ENCODE measurements at regions not wholly inside any gene's neighbourhood (a gene's known extent, or its start where the extent isn't known, plus 50 kb on each side); places are given as distances from the start of the nearest gene placed in this dataset.
"Not testable (repeated sequence)": the region's sequence is repeated elsewhere in the genome, so short reads cannot be mapped to it uniquely, and the experiment has no call there.

DNA sequence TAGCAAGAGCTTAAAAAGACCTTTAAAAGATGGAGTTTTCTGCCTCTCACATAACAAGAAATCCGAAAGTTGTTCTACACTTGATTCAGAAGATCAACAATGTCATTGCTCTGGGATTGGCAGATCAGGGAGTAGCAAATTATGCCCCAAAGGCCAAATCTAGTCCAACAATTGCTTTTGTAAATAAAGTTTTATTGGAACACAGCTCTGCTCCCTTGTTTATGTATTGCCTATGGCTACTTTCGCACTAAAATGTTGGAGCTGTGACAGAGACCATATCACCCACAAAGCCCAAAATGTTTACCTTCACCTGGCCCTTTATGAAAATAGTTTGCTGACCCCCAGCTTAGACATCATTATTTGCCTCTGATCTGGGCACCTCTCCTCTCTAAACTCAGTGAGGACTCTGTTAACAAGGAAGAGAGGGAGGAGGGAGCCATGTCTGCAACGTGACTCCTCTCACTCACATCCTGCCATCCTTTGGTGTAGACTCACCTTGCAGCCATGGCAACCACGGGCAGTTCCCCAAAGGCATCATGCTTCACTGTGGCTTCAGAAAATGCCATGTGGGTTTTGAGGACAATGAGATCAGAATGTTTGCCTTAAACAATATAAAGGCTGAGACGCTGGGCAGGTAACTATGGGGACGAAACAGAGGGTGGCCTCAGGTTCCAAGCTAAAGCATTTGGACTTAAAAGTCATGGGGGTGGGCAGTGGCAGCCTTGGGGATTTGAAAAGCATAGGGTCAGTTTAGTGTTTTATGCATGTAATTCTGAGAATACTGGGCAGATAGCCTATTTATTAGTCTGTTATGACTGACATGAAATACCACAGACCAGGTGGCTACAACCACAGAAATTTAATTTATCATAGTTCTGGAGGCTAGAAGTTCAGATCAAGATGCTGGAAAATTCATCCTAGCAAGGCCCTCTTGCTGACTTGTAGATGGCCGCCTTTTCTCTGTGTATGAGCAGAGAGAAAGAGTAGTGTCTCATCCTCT is 149.7 kb upstream of the TNFAIP3 start:
- in situ Hi-C loops (cut with HindIII; ENCODE audit: low pct_unique_long_range_greater_than_20kb, low sequenced_read_pairs): no loop called here
- DNase-seq (ENCODE audit: low read depth, low spot score): no peak

DNA sequence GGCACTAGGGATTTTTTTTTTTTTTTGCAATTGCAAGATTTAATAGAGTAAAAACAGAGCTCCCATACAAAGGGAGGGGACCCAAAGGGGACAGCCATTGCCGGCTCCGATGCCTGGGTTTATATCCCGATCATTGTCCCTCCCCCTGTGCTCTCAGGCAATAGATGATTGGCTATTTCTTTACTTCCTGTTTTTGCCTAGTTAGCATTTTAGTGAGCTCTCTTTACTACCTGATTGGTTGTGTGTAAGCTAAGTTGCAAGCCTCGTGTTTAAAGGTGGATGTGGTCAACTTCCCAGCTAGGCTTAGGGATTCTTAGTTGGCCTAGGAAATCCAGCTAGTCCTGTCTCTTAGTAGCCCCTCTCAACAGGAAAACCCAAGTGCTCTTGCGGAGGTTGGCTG is 148.2 kb upstream of the TNFAIP3 start:
- in situ Hi-C loops (cut with HindIII; ENCODE audit: low pct_unique_long_range_greater_than_20kb, low sequenced_read_pairs); DNase-seq (ENCODE audit: low read depth, low spot score): not testable (repeated sequence)

DNA sequence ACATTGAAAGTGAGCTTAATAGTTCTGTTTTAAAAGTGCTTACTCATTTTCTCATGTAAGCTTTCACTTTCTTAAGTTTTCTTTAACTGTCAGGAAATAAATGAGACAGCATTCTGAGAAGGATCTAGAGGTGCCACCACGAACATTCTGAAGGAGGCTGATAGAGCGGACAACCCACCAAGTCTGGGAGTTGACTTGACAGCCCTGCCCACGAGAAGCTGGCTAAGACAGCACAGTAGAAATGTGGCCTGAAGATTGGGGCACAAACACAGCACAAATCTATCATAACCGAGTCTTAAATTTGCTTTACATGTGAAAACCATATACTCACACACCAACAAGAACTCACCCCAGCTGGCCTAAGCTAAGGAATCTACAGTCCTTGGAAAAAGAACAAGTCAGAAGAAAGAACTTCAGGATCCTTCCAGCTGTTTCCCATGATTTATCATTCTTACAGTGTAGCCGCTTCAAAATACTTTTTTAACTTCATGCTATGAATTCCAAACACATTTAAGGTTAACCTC is 144.2 kb upstream of the TNFAIP3 start:
- no peak for DNase-seq (ENCODE audit: low read depth, low spot score)
- in situ Hi-C loops (cut with HindIII; ENCODE audit: low pct_unique_long_range_greater_than_20kb, low sequenced_read_pairs): no loop called here

DNA sequence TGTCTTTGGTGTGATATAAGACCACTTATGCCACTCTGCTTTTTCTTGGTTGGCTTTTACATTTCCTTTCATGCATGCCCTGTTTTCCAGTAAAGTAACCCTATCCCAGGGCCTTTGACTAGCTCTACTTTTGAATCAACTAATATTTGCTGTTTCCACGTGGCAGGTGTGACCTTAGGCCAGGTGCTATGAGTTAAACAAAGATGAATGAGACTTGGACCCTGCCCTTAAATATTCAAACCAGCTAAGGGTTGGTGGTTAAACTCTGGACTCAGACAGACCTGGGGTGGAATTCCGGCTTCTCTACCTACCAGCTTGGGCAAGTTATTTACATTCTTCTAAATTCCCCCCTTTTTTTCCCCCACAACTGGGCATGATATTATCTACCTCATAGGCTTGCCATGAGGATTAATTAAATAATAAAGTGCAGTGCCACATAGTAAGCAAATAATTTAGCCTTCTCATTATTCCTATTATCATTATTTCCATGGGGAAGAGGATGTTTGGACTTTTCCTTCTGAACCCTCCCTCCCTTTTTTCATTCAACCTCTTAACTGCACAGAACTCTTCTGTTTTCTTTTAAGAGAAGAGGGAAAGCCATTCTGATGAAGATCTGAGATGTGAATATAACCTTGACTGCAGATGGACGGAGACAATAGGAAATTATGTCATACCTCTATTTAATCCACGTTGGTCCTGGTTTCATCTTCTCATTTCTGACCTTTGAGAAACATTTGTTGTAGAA is 143.6 kb upstream of the TNFAIP3 start:
- in situ Hi-C loops (cut with HindIII; ENCODE audit: low pct_unique_long_range_greater_than_20kb, low sequenced_read_pairs): no loop called here
- DNase-seq (ENCODE audit: low read depth, low spot score): no peak

DNA sequence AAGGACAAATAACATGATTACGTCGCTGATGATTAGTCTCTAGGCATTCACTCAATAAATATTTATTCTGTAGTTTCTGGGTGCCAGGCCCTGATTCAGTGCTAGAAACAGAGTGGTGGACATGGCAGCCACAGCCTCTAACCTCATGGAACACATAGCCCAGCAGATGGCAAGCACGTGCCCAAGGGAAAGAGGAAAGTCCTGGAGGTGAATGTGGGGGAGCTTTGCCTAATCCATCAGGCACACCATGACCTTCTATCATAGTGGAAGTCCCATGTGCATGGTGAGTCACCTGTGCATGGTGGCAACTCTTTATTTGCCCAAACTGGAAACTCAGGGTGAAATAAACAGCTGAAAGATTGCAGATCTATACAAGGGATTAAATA is 143.0 kb upstream of the TNFAIP3 start:
- DNase-seq (ENCODE audit: low read depth, low spot score): no peak
- in situ Hi-C loops (cut with HindIII; ENCODE audit: low pct_unique_long_range_greater_than_20kb, low sequenced_read_pairs): no loop called here

DNA sequence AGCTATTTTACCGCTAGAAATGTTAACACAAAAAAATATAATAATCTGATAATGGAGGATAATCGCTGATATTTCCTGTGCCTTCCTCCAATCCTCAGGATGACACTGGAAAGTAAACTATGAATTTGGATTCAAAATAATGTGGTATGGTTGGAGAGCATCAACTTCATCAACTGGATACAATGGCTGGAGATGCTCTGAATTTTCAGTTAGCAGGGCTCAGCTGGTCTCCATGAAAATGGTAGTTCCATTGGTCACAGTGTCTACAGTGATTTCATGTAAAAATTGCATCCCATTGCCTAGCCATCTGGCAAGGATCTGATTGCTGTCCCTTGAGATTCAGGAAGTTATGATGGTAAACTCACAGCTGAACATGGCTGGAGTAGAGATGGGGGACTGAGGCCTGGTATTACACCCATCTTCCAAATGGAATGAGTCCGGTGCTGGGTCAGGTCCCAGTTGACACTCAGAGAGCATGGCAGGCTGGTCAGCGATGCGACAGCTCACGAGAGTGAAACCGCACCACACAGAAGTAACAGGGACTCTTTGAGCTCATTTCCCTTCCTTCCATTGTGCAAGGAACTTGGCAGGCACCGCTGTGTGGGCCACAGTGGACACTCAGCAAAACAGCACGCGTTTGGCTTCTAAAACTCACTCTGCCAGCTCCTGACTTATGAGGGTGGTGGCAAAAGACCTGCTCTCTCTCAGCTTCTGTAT is 142.4 kb upstream of the TNFAIP3 start:
- in situ Hi-C loops (cut with HindIII; ENCODE audit: low pct_unique_long_range_greater_than_20kb, low sequenced_read_pairs): no loop called here
- DNase-seq (ENCODE audit: low read depth, low spot score): no peak

DNA sequence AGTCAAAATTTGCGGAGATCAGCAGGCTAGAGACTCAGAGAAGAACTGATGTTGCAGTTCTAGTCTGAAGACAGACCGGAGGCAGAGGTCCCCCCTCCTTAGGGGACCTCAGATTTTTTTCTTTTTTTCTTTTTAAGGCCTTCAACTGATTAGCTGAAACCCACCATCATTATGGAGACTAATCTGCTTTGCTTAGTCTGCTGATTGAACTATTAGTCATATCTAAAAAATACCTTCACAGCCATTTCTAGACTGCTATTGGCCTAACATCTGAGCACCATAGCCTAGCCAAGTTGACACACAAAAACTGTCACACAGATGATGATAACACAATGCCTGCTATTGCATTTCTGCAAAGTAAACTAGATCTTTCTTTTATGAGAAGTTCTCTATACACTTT is 141.1 kb upstream of the TNFAIP3 start:
- in situ Hi-C loops (cut with HindIII; ENCODE audit: low pct_unique_long_range_greater_than_20kb, low sequenced_read_pairs): no loop called here
- DNase-seq (ENCODE audit: low read depth, low spot score): no peak

DNA sequence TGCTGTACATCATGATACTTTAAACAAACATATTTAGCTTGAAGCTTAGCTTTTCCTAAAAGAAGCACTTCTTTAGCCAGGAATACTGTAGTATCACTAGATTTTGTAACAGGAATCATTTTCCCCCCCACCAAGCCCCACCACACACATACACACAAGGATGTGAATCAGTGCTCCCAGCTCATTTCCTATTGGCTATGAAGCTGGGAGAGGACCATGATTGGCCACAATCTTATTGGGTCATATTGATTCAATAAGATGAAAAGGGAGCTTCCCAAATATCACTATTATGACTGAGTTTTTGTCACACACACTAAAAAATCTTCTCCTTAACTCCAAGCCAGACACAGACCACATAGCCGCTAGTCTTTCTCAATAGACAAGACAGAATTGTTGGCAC is 140.5 kb upstream of the TNFAIP3 start:
- in situ Hi-C loops (cut with HindIII; ENCODE audit: low pct_unique_long_range_greater_than_20kb, low sequenced_read_pairs): no loop called here

DNA sequence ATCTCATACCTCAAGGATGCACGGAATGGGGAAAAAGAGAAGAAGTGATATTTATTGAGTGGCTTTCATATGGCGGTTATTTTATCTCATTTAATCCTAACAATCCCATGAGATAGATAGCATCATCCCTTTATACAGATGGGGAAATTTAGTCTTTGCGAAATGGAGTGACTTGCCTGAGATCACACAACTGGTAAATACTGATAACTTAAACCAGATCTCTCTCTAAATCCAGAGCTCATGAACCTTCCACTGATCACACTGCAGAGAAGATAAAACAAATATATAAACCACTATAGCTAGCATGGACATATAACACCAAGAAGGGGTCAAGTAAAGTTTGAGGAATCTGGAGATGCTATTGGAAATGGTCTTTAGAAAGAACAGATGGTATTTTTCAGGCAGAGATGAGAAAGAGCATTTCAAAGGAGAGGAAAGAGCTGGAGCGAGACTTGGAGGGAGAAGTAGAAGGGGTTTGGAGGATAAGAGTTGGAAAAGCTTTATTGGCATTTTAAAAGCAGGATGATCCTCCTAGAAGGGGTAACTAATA is 139.8 kb upstream of the TNFAIP3 start:
- in situ Hi-C loops (cut with HindIII; ENCODE audit: low pct_unique_long_range_greater_than_20kb, low sequenced_read_pairs): no loop called here
- DNase-seq (ENCODE audit: low read depth, low spot score): no peak

More for the DNA sequence above, 140.5 kb upstream of the TNFAIP3 start:
- DNase-seq (ENCODE audit: low read depth, low spot score): no peak

DNA sequence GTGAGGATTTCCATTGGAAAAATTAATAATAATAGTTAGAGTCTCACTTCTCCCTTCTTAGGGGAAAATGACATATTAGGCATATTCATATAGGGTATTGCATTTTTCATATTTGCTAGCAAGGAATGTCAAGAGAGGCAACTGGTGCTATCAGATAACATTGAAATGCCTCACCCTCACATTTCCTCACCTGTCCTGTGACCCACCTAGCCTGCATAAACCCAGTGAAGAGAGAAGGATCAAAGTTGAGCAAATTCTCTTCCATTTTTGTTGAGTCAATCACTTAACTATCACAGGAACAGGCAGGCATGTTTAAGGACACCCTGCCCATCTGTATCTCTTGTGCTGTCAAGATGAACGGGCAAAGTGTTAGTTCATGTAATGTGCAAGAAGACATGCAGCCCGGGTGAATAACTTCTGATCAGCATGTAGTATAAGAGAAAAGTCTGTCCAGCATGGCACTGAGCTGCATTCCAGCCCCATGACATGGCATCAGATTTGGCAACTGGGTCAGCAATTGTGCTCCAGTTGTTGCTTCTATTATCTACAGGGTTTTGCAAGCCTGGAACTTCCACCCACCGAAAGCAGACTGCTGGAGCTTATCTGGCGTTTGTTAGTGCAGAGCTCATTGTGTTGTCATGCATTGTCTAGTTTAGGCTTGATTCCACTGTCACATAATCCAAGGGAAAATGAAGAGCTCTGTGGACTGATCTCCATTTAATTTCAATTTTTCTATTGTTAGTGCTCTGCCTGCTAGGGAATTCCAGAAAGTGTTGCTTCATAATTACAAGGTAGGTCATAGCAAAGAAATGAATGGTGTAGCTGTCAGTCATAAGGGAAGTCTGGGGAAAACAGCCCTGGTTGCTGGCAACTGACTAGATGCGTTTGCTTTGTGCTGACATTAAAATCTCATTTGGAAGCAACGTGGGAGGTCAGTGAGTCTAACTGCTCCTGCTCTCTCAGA is 138.4 kb upstream of the TNFAIP3 start:
- in situ Hi-C loops (cut with HindIII; ENCODE audit: low pct_unique_long_range_greater_than_20kb, low sequenced_read_pairs): no loop called here
- no peak for DNase-seq (ENCODE audit: low read depth, low spot score)

DNA sequence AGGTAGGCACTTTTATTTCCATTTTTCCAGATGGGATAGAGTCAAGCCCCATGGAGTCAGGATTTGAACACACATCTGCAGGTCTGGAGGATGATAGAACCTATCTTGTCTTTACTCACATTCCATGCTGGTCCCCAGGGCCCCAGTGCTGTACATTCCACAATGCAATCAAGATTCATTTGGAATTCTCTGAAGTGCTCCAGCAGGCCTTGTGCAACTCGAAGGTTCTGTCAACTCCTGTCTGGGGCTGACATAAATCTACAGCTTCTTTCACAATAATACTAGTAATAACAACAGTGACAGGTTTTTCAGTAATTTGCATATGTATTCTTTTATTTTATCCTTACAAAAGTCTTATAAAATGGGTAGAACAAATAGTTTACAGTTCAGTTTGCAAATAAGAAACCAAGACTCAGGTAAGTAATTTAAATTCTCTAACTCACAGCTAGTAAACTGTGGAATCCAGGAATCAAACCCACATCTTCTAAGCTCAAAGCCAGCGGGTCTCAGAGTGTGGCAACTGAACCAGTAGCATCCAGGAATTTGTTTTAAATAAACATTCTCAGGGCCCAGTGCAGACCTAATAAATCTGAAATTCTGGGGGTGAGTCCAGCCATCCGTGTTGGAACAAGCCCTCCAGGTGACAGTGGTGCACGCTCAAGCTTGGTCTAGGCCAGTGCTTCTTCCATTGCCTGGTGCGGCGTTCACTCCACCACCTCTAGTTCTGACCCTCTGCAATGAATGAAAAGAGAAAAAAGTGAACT is 137.0 kb upstream of the TNFAIP3 start:
- in situ Hi-C loops (cut with HindIII; ENCODE audit: low pct_unique_long_range_greater_than_20kb, low sequenced_read_pairs): no loop called here
- no peak for DNase-seq (ENCODE audit: low read depth, low spot score)

DNA sequence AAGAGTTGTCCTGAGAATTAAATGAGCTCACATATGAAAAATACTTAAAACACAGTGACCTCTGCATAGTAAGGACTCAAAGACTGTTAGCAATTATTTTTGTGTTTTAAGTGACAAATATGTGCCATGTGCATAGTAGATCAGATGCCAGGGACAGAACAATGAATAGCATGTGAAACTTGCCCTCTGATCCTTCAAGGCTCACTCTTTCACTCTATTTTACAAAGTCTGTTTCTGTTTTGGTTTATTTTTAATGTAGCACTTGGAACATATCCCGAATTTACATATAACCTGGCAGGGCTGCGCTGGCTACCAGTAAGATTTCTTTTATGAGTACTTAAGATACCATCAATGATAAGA is 135.5 kb upstream of the TNFAIP3 start:
- DNase-seq (ENCODE audit: low read depth, low spot score): no peak
- in situ Hi-C loops (cut with HindIII; ENCODE audit: low pct_unique_long_range_greater_than_20kb, low sequenced_read_pairs): no loop called here

DNA sequence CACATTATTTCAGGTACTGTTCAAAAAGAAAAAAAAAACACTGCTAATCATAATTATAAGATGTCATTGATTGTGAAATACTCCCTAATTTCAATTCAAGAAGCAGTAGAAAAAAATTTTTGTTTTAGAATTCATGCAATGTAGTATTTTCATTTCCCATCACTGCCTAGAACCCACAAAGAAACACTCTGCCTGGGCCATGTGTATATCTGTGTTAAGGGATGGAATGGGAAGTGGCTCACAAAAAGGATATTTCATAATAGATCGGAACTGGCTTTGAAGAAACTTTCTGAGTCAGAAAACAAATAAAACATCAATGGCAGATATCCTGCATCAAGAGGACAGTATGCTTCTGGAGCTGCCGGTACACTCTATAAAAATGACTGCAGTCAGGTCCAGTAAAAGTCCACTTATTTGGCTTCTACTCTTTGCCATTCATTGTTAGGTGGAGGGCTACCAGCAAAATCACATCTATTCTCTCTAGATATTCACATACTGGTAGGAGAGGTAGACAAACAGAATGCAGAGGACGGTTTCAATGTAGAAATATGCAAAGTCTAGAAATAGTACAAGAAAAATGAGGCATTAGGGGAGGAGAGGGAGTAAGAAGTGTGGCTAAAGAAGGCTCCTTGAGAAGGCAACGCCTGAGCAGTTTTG is 135.0 kb upstream of the TNFAIP3 start:
- in situ Hi-C loops (cut with HindIII; ENCODE audit: low pct_unique_long_range_greater_than_20kb, low sequenced_read_pairs): no loop called here
- DNase-seq (ENCODE audit: low read depth, low spot score): no peak

DNA sequence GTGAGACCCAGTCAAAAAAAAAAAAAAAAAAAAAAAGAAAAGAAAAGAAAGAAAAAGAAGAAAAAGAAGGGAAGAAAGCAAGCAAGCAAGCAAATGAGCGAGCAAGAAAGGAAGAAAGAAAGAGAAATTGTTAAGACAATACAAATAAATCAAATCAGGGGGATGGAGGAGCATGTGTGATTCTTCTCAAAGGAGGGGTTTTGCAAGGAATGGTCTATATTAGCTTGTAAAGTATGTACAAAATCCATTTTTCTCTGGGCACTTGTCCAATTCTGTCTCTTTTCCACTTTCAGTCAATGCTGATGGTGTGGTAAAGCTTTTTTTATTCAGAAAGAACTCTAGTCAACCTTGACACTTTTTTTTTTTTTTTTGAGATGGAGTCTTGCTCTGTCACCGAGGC is 133.7 kb upstream of the TNFAIP3 start:
- no peak for DNase-seq (ENCODE audit: low read depth, low spot score)
- in situ Hi-C loops (cut with HindIII; ENCODE audit: low pct_unique_long_range_greater_than_20kb, low sequenced_read_pairs): no loop called here

DNA sequence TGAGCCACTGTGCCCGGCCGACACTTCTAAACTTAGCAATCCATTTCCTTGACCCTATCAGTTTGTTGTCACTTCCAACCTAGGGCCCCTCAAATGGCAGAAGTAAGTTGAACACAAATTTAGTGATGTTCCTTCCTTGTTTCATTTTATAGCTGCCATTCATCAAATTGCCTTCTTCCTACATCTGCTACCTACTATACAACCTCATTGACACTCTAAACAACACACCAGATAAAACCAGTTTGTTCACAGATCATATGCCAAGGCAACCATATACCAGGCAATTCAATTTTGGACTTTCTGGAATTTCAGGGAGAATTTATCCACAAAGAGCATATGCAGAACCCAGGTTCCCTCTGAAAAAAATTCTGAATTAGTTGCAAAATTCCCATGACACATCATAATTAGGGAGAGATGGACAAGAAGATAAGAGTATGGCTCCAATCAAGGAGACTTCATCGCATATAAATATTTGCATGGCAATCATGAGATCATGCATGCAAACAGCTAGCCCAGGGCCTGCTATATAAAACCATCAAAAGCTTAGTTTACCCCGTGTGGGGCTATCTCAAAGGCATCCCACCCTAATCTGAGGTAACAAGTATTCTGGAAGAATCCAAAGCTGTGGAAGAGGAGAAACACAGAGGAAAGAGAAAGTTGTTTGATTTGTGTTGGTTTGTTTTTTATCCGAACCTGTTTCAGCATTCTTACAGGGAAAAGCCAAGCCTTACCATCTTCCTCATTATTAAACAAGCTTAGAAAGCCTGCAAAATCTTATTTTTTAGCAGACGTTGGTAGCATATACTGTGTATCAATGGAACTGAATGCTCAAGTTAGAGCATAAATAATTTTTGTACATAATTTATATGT is 132.8 kb upstream of the TNFAIP3 start:
- DNase-seq (ENCODE audit: low read depth, low spot score): no peak
- in situ Hi-C loops (cut with HindIII; ENCODE audit: low pct_unique_long_range_greater_than_20kb, low sequenced_read_pairs): no loop called here
